ENCODE measurements at regions not wholly inside any gene's neighbourhood (a gene's known extent, or its start where the extent isn't known, plus 50 kb on each side); places are given as distances from the start of the nearest gene placed in this dataset.

- no peaks in the 10 kb centered on the region for H3K4me1 ChIP-seq (replicated peaks)
- H3K4me3 ChIP-seq, result no peak overlapping the region
- DNase-seq (ENCODE audit: low spot score), result no peak
- no peaks in the 10 kb centered on the region for H3K9me3 ChIP-seq
- 91% methylated on average over 4 of the region's 4 CpGs for WGBS
- no peaks in the 10 kb centered on the region for H3K36me3 ChIP-seq
- TF ChIP-seq POLR2A (IDR thresholded peaks at IDR 0.05) (no peak), POLR2AphosphoS5 (IDR thresholded peaks at IDR 0.05) (no peak), CTCF (IDR thresholded peaks at IDR 0.05) (no peak)
- no peaks in the 10 kb centered on the region for H3K27me3 ChIP-seq (replicated peaks; ENCODE audit: insufficient read depth)
- intact Hi-C loops (cut with DNase I), result no loop called here
- H3K27ac ChIP-seq, result no peak overlapping the region
Measured at GRCh38 chr14:58776516-58776915, 138.8 kb downstream of the DACT1 start.

DNA sequence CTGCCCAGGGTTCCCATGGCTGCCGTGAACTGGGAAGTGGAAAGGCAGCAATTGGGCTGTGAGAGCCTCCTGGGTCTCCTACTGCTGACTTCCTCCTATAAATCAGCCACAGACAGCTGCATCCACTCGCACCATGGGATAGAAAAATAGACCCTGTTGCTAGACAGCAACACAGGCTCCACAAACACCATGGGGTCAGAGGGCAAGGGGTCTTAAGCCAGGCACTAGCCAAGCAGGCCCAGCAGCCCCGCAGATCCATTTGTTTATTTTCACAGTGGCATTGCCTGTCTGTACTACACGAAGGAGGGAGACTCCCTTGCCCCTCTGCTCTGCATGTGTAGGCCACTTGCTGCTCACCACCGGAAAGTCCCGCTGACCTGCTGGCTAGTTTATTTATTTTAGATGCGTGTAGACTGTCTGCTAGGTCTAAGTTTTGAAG, 139.8 kb downstream of the DACT1 start:
- no peaks in the 10 kb centered on the region for H3K27me3 ChIP-seq (replicated peaks; ENCODE audit: insufficient read depth)
- no peak overlapping the region for H3K27ac ChIP-seq
- 61% methylated on average over 7 of the region's 7 CpGs for WGBS
- H3K36me3 ChIP-seq, result no peaks in the 10 kb centered on the region
- TF ChIP-seq POLR2A (IDR thresholded peaks at IDR 0.05), result no peak
- no peak for TF ChIP-seq CTCF (IDR thresholded peaks at IDR 0.05)
- no peak for TF ChIP-seq POLR2AphosphoS5 (IDR thresholded peaks at IDR 0.05)
- no peak overlapping the region for H3K4me3 ChIP-seq
- intact Hi-C loops (cut with DNase I), result no loop called here
- no peak for DNase-seq (ENCODE audit: low spot score)
- no peaks in the 10 kb centered on the region for H3K4me1 ChIP-seq (replicated peaks)
- no peaks in the 10 kb centered on the region for H3K9me3 ChIP-seq

GRCh38 chr14:58778202-58778601, 140.4 kb downstream of the DACT1 start:
- Histone ChIP-seq H3K9me3 (no peaks in the 10 kb centered on the region), H3K4me3 (no peak overlapping the region), H3K27ac (no peak overlapping the region), H3K36me3 (no peaks in the 10 kb centered on the region), H3K27me3 (replicated peaks; ENCODE audit: insufficient read depth) (no peaks in the 10 kb centered on the region), H3K4me1 (replicated peaks) (no peaks in the 10 kb centered on the region)
- DNase-seq (ENCODE audit: low spot score), result no peak
- WGBS, result 91% methylated on average over 3 of the region's 3 CpGs
- intact Hi-C loops (cut with DNase I), result no loop called here
- TF ChIP-seq CTCF (IDR thresholded peaks at IDR 0.05) (no peak), POLR2A (IDR thresholded peaks at IDR 0.05) (no peak), POLR2AphosphoS5 (IDR thresholded peaks at IDR 0.05) (no peak)

- Histone ChIP-seq H3K9me3 (no peaks in the 10 kb centered on the region), H3K27me3 (replicated peaks; ENCODE audit: insufficient read depth) (no peaks in the 10 kb centered on the region), H3K27ac (no peak overlapping the region), H3K36me3 (no peaks in the 10 kb centered on the region), H3K4me1 (replicated peaks) (no peaks in the 10 kb centered on the region), H3K4me3 (no peak overlapping the region)
- TF ChIP-seq CTCF (IDR thresholded peaks at IDR 0.05), result no peak
- intact Hi-C loops (cut with DNase I), result no loop called here
- DNase-seq (ENCODE audit: low spot score), result no peak
- 74% methylated on average over 2 of the region's 2 CpGs for WGBS
Measured at GRCh38 chr14:58779376-58779775, 141.6 kb downstream of the DACT1 start.

GRCh38 chr14:58780185-58780584, 142.4 kb downstream of the DACT1 start:
- intact Hi-C loops (cut with DNase I), result no loop called here
- no peaks in the 10 kb centered on the region for H3K27me3 ChIP-seq (replicated peaks; ENCODE audit: insufficient read depth)
- H3K4me1 ChIP-seq (replicated peaks), result no peaks in the 10 kb centered on the region
- no peak overlapping the region for H3K27ac ChIP-seq
- 96% methylated on average over 5 of the region's 5 CpGs for WGBS
- DNase-seq (ENCODE audit: low spot score), result no peak
- H3K36me3 ChIP-seq, result no peaks in the 10 kb centered on the region
- TF ChIP-seq CTCF (IDR thresholded peaks at IDR 0.05), result no peak
- TF ChIP-seq POLR2A (IDR thresholded peaks at IDR 0.05), result no peak
- TF ChIP-seq POLR2AphosphoS5 (IDR thresholded peaks at IDR 0.05), result no peak
- H3K4me3 ChIP-seq, result no peak overlapping the region
- no peaks in the 10 kb centered on the region for H3K9me3 ChIP-seq

Data from prostate gland (tissue), 2 donors.